HG03354 (cell line): ENCODE measurements at regions not wholly inside any gene's neighbourhood (a gene's known extent, or its start where the extent isn't known, plus 50 kb on each side); places are given as distances from the start of the nearest gene placed in this dataset.
A peak's percentile ranks its signal among the peaks of the same experiment; 100 is the strongest.

Experiments
- ATAC-seq: cut with Tn5 transposase; IDR thresholded peaks from one replicate; pipeline ENCODE4 v1.9.1; 2021; ENCODE audit warnings: mild to moderate bottlenecking; ENCODE audit not compliant: unreplicated experiment, poor library complexity, severe bottlenecking

DNA sequence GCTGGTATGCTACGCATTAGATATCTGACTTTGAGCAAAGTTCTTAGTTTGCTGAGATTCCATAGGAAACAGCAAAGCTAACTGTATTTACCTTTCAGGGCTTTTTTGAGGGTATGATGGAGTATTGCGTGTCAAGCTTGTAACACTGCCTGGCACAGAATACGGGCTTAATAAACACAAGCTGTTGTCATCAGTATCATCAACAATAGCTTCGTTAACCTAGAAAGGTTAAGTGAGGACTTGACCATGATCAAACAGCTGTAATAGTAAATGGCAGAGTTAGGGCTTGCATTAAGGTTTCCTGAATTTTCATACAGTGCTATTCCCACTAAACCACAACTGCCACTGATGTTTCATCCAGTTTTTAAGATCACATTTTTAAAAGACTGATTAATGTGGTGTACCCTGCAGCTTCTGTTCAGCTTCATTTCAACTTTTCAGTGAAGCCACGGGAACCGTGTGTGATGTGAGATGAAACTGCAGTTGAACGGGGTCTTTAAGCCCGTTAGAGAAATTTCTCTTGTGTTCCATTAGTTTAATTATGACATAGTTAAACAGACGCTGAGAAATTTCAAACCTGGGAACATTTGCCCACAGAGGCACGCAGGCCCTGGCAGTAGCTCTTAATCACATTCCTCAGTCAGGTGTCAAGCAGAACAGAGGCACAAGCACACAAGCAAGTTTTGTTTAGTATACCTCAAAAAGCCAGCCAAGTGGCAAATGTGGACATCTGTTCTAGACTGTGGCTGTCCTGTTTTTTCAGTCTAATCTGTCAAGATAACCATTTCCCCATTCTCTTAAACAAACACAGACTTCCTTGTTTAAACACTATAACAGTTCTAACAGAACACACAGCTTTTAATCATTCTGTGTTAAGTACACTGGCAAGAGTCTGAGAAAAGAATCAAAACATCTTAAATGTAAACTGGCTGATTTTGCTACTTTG, 147.1 kb downstream of the ZNF608 start:
- ATAC-seq = peak; percentile 66

DNA sequence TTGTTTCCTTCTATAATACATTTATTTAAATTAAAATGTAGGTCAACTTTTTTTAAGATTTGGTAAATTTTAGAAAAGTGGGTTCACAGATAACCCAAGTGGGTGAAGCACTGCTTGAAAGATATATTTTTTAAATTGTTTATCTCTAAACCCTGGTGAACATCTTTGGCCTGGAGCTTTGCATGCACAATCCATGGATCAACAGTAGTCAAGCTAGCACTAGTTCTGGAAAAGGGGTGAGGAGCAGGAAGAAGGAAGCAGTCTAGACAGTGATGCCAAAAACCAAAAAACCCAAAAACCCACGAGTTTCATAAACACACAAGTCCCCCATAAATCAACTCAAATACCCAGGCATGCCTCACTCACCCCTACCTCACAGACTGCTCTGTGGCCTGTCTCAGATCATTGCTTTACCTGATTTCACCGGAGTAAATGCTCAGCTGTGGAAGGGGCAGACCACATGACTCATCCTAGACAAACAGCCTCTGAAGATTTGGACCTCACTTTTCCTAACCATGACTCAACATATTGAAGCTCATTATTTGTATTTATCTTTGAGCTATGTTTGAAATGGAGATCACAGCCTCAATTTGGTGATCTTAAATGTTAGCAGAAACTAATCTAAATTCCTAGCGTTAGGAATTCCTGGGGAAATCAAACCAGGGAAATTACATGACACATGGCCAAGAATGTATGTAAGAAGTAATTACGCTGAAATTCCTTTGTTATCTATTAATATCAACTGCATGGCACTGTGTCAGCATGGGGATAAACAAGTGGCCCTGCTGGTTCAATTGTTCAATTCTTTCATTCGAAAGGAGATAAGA, 149.6 kb downstream of the ZNF608 start:
- ATAC-seq = no peak

DNA sequence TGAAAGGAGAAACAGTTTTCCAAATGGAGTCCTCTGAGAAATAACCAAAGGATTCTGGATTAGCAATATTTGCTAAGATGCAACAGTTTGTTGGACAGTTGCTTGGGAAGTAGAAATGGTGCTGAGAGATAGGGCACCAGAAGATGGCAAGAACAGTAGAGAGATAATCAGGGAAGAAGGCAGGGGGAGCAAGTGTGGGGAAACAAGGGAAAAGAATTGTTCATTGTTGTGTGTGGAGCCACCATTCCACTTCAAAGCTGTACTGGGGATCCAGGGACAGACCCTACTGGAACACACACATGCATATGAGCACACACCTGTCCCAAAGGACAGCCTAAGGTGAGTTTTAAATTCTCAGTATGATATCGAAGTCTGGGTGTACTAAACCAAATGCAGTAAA, 152.5 kb downstream of the ZNF608 start:
- ATAC-seq = no peak

DNA sequence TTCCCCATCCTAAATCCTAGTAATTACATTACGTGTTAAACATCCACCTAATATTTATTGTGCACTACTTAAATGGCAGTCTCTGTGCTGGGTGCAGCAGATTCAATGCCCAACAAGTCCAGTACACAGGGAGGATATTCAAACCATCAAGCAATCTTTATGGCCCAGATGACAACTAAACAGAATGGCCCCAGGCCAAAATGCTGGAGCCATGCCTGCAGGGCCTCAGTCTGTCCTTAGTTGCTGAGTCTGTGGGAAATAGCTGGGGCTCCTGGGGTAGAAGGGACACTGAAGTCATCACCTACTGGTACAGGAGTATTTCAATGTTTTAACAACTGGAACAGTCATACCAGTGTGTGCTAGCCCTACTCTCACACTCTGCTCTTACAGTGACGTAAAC, 153.5 kb downstream of the ZNF608 start:
- no peak for ATAC-seq

DNA sequence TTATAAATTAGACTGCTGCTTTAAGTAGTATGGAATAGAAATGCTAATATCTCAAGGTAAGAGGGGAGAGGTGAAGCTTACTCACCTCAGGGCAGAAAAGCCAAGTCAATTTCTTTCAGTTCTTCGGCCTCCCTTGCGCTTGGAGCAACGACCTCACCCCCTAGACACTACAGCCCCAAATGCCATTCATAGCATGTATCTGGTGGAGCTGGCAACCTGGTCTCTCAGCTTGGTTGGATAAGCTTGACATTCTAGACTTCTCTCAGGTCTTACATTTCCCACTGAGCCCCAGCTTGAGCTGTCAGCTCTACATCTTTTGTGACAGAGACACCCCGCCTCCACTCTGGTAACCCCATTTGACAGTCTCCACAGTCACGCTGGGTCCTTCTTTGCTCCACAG, 154.9 kb downstream of the ZNF608 start:
- no peak for ATAC-seq

DNA sequence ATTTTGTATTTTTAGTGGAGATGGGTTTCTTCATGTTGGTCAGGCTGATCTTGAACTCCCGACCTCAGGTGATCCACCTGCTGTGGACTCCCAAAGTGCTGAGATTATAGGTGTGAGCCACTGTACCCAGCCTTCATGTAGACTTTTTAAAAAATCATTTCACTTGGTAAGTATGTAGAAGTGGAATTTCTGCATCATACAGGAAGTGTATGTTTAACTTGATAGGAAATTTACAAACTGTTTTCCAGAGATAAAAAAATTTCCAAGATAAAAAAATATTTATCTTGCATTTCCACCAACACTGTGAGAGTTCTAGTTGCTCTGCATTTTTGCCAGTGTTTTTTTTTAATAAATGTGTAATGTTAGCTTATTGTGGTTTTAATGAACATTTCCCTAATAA, 155.8 kb downstream of the ZNF608 start:
- ATAC-seq = no peak

DNA sequence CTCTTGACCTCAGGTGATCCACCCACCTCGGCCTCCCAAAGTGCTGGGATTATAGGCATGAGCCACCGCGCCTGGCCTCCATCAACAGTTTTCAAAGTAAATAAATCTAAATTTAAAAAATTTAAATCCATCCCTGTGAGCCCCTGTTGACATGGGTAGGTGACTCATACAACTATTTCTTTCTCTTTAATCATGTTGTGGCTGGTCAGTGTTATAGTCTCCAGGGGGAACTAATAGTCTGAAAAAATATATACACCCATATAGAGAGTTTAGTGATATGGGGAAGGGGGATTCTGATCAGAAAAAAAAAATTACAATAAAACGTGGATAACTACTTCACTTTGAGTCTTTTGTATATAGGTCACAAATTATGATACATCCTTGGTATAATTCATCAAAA, 159.2 kb downstream of the ZNF608 start:
- ATAC-seq = no peak

DNA sequence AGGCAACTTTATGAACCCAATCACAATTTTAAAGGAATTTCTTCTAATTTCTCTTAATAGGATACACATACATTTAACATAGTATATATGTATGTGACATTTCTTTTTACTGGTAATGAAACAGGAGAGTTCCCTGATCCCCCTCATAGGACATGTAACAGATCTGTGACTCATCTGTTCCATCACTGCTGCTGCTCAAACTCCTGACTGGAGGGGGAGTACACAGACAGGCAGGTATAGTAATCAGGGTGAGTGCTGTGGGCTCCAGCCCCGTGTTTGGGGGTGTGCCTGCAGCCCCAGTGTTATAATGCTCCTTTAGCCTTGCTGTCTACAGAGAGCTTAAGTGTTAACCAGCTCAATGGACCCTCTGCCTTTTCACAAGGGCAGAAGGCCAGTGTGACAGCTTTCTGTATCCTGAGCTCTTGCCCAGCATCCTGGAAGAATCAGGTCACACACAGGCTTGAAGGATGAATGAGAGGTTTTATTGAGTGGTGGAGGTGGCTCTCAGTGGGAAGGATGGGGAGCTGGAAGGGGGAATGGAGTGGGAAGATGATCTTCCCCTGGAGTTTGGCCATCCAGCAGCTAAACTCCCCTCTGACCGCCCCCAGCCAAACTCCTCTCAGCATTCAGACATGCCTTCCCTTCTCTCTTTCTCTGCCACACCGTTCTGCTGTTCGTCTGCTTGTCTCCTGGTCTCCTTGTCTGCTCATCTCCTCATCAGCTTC, 161.3 kb downstream of the ZNF608 start:
- ATAC-seq = no peak

DNA sequence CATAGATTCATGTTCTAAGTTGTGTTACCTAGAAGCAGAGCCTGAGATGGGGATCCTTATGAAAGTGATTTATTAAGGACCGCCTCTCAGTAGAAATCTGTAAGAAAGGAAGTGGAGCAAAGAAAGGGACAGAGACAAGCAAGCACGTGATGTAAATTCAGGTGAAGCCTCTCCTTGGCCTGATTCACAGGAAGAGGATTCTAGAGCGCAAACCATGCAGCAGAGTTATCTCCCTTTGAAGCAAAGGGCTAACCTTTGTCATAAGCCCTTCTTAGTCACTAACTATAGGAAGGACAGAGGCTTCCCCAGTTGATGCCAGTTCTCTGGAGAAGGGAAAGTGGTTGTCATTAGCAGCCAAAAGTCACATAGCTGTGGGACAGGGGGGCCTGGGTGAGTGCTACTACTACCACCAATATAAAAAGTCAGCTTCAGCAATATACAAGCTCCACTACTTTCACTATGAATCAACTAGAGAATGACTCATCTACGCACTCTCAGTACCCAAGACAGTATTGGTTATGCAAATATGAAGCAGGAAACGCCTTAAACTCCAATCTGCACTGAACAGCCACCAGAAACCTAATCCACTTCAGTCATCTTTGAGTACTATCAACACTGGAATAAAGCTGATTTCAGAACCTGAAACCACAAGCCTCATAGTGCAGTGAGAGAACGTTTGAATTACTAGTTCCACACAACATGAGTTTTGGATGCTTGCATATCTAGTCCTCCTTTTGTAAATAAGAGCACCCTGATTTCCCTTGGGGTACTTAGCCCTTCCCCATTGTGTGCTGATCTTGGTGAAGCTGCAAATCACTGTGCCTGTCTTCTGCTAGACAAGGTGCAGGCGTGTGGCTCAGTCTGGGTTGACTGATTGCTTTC, 162.7 kb downstream of the ZNF608 start:
- ATAC-seq = peak; percentile 99

DNA sequence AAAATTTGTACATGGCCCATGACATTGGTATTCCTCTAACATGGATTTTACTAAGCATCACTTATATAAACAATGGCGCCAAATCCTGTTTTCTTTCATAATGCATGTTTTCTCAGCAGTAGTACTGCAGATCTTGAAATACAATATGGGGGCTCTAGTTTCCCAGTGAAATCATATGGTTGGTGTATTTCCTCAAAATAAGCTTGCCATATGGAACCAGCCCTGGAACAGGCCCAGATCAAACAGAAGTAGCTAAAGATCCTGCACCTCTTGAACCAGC, 163.9 kb downstream of the ZNF608 start:
- no peak for ATAC-seq

DNA sequence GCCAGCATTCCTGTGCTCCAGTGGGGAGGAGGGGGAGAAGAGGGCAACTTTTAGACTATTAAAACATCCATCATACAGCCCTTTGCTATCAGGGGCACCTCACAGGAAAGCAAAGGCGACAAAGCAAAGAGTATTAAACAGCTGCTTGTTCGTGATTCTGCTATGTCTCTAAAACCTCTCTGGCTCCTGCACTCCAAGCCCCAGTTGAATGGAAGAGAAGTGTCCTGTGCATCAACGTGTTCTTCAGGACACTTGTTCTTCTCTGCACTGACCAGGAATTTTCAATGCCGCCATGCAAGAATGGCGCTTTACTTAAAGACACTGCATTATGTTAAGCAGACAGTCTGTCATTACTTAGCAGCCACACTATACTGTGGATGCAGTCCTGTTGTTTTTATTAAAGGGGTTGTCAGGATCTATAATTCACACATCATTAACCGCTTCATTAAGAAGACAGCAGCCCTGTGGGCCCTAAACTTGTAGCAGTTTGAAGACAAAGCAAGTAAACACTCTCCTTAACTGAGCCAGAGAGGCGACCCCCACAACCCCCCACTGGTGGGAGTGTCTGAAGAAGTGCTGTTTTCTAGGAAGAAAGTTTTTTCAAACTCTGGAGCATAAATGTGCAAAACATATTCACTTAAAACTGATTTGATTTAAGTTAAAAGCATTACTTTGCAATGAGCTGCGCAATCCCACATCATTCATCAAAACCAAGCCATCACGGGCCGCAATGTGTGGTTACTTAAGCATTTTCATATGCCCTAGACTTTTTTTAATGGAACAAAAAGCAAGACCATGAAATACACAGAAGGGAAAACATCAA, 164.5 kb downstream of the ZNF608 start:
- no peak for ATAC-seq

DNA sequence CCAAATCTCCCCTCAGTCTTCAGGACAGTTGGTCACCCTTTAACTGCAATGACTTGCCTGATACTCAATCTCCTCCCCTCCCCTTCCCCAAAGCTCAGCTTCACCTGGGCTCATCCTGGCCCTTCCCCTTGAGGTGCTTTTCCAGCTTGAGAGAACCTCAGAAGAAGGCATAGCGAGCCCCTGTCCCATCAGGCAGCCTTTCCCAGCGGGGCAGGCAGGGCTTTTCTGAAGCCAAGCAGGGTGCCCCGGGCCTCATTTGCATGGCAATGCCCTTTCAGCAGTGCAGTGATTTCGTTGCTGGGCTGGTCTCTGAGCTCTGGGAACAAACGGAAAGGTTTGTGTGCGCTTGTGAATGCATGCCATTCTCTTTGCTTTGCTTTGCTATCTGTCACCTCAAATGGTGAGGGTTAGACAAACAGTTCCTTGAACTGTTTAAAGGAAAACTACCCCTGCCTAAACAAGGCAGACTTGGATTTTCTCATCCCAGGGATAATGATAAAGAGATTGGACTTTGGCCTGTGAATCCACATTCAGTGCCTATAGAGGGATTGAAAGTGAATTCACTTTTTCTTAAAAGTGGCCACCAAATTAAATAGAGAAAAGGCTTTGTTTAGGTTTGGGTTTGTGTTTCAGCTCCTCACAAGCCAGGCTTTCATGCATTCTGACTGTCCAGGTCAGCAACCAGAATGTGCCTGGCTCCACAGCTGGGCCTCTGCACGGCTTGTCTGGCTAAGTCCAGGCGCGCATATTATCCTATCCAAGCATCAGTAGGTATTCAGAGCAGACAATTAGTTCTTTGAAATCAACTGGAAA, 165.3 kb downstream of the ZNF608 start:
- no peak for ATAC-seq

DNA sequence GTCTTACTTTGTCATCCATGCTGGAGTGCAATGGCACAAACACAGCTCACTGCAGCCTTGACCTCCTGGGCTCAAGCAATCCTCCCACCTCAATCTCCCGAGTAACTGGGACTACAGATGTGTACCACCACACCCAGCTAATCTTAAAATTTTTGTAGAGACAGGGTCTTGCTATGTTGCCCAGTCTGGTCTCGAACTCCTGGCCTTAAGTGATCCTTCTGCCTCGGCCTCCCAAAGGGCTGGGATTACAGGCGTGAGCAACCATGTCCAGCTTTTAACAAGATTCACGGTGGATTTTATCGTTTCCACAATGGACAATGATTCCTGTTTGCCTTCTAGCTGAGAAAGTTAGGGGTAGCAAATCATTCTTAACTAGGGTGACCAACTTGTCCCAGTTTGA, 165.9 kb downstream of the ZNF608 start:
- no peak for ATAC-seq

DNA sequence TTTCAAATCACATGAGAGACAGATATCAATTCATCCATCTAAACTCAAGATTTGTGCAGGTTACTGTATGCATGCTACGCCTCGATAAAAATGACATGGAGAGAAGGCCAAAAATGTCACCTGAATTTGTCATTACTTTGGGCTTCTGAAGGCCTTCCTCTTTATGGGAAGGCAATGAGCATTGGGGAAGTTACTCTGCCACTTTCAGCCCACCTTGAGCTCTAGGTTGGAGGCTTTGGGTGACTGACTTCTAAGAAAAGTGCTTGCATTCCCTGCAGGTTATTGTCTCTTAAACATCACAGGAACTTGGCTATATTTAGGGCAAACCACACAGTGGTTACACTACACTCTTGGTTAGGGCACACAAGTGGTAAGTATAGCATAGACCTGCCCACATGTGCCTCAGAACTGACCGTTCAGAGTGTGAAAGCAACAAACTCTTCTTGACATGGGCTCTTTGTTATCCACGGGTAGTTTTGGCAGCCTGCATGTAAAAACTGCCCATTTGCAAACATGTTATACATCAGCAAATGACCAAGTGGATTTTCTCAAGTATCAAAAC, 169.5 kb downstream of the ZNF608 start:
- peak; percentile 73 for ATAC-seq

DNA sequence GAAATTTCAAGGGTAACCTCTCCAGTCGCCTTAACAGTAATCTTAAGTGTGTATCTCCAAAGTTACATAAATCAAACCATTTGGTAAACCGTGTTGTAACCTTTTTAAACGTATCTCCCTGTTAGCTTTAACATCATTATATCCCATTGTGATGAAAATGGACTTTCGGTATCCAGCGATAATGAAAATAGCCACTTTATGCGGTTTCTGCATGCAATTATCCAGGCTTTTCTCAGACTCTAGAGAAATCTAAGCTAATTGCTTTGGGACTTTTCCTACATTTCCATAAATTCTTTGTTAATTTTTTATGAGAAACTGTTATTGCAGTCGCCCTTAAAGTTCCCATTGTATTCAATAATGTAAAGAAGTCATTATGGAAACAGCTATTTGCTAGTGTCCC, 170.7 kb downstream of the ZNF608 start:
- no peak for ATAC-seq

DNA sequence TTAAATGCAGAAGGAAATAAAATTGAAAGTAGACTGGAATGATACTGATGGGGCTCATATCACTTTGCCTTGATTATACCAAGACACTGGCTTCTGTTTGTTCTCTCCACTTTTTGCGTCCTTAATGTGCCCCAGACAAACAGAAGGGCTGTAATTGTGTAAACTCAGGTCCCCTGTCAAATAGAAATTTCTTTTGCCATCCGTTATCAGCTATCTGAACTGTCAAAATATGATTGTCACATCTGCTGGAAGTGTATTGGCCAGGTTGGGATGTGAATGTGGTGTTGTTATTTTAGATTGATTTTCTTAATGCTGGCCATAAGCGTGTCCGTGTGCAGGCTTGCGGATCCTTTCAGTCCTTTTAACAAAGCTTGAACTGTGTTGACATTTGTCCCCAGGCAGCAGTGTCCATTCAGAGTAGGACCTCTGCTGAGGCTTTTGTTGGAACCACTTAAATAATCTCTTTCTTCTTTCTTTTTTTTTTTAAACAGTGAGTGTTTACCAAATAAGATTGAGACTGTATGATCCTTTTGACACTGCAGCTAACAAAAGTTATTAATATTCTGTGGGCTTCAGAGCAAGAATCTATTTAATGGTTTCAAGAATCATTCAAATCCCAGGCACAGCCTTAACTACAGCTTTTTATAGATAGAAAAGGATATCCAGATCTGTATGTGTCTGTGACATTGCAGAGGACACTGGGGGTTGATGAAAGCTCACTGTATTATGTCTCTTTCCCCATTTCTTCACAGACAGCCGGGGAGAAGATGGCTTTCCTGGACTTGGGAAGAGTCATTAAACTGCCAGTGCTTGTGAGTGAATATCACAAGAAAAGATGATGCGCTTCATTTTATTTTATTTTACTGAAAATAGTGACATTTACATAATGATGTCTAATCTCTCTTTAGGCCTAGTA, 171.7 kb downstream of the ZNF608 start:
- ATAC-seq = no peak

DNA sequence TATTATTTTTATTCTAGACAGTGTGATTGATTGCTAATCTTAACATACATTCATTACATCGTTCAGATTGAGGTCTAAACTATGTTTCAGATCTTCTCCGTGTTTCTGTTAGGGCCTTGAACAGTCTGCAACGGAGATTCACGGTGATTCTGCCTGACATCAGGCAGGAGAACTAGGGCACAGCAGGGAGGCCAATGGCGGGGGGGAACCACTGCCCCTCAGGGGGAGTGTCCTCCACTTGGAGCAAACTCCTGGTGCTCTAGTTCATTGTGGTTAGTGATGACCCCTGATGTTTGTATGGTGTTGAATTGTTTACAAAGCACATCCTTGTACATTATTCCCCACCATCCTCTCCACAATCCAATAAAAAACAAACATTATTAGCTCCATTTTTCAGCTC, 173.5 kb downstream of the ZNF608 start:
- ATAC-seq = no peak
